Activated CD8-positive, alpha-beta memory T cell treated with anti-CD3 and anti-CD28 coated beads, Interleukin-2, amount 10 ng/mL, durations not matched to agents 7 days and 5 days (primary cell): ENCODE measurements at regions not wholly inside any gene's neighbourhood (a gene's known extent, or its start where the extent isn't known, plus 50 kb on each side); places are given as distances from the start of the nearest gene placed in this dataset.
"Not testable (repeated sequence)": the region's sequence is repeated elsewhere in the genome, so short reads cannot be mapped to it uniquely, and the experiment has no call there.

Source experiments
- ATAC-seq: fragments of 150-1000 bp; cut with Tn5 transposase; one replicate; pipeline ENCODE4 v1.10.0; 2021; ENCODE audit warnings: moderate library complexity
- CTCF ChIA-PET: fragments of 350-600 bp; sonication (Branson Sonifier 250); formaldehyde crosslinking; loops from one replicate; lab custom pipeline; 2021; ENCODE audit warnings: antibody characterized with exemption; lab: Charles Lee
- DNase-seq: peaks from one replicate; pipeline ENCODE4 v3.0.0-alpha.2; 2020
- H3K27ac Mint-ChIP-seq: one replicate; pipeline ENCODE4 v1.8.0; 2021; ENCODE audit warnings: mild to moderate bottlenecking, mixed read lengths
- H3K27me3 Mint-ChIP-seq: one replicate; pipeline ENCODE4 v1.8.0; 2021; ENCODE audit warnings: mixed read lengths
- H3K36me3 Mint-ChIP-seq: one replicate; pipeline ENCODE4 v1.8.0; 2021; ENCODE audit warnings: mild to moderate bottlenecking, mixed read lengths
- H3K4me1 Mint-ChIP-seq: one replicate; pipeline ENCODE4 v1.8.0; 2021; ENCODE audit warnings: mixed read lengths
- H3K4me3 Mint-ChIP-seq: one replicate; pipeline ENCODE4 v1.8.0; 2021; ENCODE audit warnings: mild to moderate bottlenecking, moderate library complexity, mixed read lengths
- H3K9me3 Mint-ChIP-seq: one replicate; pipeline ENCODE4 v1.8.0; 2022; ENCODE audit warnings: low read depth, mixed read lengths

DNA sequence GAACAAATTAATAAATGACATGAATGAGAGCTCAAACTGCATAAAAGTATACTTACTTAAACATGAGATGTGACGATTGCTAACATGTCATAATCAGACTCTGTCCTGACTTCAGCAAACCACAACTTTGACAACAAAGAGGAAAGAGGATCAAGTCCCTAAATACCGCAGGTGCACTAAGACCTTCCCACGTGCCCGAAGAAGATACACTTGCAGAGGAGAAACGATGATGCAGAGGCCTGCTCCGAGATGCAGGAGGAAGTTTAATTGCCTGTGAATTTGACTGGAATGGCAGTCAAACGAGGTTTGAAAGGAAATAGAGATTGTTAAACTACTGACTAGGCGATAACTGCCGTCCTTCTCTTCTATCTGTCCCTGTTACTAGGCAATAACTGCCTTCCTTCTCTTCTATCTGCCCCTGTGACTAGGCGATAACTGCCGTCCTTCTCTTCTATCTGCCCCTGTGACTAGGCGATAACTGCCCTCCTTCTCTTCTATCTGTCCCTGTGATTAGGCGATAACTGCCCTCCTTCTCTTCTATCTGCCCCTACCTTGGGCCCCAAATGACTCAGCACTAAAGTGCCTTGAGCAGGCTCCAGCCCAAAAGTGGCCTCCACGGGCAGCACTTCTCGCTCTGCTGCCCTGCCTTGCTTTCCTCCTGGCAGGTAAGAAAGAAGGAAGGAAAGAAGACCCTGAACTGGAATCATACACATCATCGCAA, 2226.0 kb upstream of the DEFB115 start:
- ATAC-seq, CTCF ChIA-PET, H3K4me1 Mint-ChIP-seq, DNase-seq, H3K27me3 Mint-ChIP-seq, H3K36me3 Mint-ChIP-seq, H3K4me3 Mint-ChIP-seq, H3K27ac Mint-ChIP-seq: not testable (repeated sequence)
- peaks cover 16% of the 10 kb centered on the region for H3K9me3 Mint-ChIP-seq

- H3K27ac Mint-ChIP-seq, H3K4me1 Mint-ChIP-seq, H3K27me3 Mint-ChIP-seq, CTCF ChIA-PET, H3K36me3 Mint-ChIP-seq, DNase-seq, ATAC-seq, H3K4me3 Mint-ChIP-seq: not testable (repeated sequence)
- peaks cover 14% of the 10 kb centered on the region for H3K9me3 Mint-ChIP-seq
Measured at GRCh38 chr20:29044239-29044638, 2213.2 kb upstream of the DEFB115 start.

DNA sequence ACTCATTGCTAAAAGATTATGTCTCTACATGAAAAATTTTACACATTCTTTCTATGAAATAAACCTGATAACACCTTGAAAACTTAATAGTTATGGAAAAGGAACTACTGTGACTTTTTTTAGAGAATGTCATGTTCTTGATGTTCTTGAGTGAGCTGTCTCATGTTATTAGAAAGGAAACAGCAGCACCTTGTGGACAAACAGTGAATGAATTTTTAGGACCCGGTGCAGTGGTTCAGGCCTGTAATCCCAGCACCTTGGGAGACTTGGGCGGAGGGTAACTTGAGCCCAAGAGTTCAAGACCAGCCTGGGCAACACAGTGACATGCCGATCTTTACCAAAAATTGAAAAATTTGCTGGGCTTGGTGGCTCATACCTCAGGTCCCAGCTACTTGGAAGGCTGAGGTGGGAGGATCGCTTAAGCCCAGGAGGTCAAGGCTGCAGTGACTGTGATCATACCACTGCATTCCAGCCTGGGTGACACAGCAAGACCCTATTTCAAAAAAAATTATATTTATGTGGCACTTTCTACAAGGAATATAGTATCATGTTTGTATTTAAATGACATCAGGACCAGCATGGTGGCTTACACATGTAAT, 2207.4 kb upstream of the DEFB115 start:
- ATAC-seq, H3K4me3 Mint-ChIP-seq, H3K27me3 Mint-ChIP-seq, H3K4me1 Mint-ChIP-seq, H3K9me3 Mint-ChIP-seq, H3K36me3 Mint-ChIP-seq, CTCF ChIA-PET, H3K27ac Mint-ChIP-seq, DNase-seq: not testable (repeated sequence)

DNA sequence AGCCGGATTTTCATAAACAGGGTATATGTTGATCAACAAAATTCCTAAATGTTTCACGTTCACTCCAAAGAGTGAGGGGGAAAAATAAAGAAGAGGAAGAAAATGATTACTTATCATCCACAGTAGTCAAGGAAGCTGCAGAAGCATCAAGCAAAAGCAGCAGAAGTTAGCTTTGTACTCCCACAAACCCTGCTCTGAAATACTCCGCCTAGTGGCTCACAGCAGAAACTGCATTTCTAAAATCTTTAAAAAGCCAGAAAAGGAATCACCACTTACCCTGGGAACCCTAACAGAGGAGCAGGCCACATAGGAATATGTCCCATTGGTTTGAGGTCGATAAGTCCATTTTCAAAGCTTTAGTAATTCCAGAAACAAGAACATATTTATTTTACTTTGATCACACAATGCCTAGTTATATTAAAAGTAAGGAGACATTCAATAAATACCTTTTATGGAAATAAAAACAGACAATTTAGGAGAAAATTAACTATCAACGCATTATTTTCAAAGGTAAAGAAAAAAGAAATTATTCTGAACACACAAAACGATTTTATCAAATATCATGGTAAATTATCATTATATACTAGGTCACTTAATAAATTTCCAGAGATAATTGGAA, 2199.5 kb upstream of the DEFB115 start:
- H3K9me3 Mint-ChIP-seq: peaks cover 17% of the 10 kb centered on the region
- H3K27ac Mint-ChIP-seq, H3K4me3 Mint-ChIP-seq, H3K36me3 Mint-ChIP-seq, DNase-seq, H3K4me1 Mint-ChIP-seq, ATAC-seq, CTCF ChIA-PET, H3K27me3 Mint-ChIP-seq: not testable (repeated sequence)

GRCh38 chr20:29062451-29062850, 2195.0 kb upstream of the DEFB115 start:
- H3K4me1 Mint-ChIP-seq, H3K36me3 Mint-ChIP-seq, DNase-seq, CTCF ChIA-PET, ATAC-seq, H3K27me3 Mint-ChIP-seq, H3K4me3 Mint-ChIP-seq, H3K27ac Mint-ChIP-seq: not testable (repeated sequence)
- peaks cover 16% of the 10 kb centered on the region for H3K9me3 Mint-ChIP-seq

DNA sequence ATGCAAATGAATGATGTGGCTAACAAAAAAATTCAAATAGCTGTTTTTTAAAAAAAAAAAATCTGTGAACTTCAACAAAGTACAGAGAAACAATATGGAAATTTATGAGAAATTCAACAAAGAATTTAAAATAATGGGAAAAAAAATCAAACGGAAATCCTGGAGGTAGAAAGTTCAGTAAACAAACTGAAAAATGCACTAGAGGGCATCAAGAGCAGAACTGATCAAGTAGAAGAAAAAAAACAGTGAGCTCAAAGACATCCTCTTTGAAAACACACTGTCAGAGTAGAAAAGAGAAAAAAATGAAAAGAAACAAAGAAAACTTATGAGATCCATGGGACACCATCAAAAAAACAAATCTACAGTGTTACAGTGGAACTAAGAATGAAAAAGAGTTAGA, 2191.1 kb upstream of the DEFB115 start:
- H3K27ac Mint-ChIP-seq, H3K36me3 Mint-ChIP-seq, DNase-seq, H3K4me1 Mint-ChIP-seq, CTCF ChIA-PET, ATAC-seq, H3K27me3 Mint-ChIP-seq, H3K4me3 Mint-ChIP-seq: not testable (repeated sequence)
- H3K9me3 Mint-ChIP-seq: peaks cover 16% of the 10 kb centered on the region

DNA sequence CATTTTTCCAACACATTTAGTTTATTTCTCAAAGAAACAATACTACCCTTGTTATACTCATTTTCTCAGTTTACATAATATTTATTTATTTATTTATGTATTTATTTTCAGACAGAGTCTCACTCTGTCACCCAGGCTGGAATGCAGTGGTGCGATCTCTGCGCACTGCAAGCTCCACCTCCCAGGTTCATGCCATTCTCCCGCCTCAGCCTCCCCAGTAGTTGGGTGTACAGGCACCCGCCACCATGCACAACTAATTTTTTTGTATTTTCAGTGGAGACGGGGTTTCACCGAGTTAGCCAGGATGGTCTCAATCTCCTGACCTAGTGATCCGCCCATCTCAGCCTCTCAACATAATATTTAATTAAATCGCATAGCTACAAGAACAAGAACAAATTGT, 2183.8 kb upstream of the DEFB115 start:
- H3K27ac Mint-ChIP-seq, DNase-seq, H3K4me3 Mint-ChIP-seq, H3K27me3 Mint-ChIP-seq, H3K9me3 Mint-ChIP-seq, ATAC-seq, H3K36me3 Mint-ChIP-seq, CTCF ChIA-PET, H3K4me1 Mint-ChIP-seq: not testable (repeated sequence)

DNA sequence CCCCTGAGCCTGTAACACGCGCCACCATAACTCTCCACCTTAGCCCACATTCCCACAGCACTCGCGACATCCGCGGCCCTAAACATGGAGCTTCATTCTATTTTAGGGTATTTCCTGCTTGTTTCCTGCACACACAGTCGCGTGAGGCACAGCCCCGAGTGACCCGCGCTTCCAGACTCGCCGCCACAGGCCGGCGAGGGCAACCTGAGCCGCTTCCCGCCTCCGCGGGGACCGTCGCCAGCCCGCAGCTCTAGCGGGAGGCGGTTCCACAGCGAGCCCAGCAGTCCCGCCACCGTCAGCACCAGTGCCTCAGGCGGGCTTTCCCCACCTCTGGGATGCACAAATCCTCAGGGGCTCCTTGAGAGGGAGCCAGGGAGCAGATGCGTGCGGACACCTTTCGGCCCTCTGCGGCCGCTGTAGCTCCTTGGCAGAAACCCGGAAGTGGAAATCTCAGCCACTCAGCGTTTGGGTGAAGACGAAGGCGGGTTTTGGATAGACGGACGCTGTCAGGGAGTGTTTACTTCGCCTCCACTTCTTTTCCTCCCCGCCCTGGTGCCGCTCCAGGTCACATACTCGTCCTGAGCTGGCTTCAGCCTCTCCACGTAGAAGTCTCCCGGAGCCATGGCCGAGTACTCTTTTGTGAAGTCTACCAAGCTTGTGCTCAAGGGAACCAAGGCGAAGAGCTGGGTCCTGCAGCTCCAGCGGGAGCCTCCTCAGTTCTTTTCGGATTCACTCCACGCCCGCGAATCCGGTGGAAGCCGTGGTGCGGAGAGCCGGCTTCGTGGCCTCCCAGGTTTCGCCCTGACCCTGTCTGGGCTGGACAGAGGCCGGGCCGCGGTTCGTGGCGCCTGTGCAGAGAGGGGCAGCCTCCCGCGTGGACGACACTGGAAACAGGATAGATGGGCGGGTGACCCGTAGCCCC, 2177.4 kb upstream of the DEFB115 start:
- Mint-ChIP-seq H3K9me3 (peaks cover 23% of the 10 kb centered on the region), H3K4me3 (peak overlapping the region; percentile 69), H3K27ac (peak overlapping the region; percentile 58), H3K27me3 (no peaks in the 10 kb centered on the region), H3K4me1 (no peaks in the 10 kb centered on the region), H3K36me3 (no peaks in the 10 kb centered on the region)
- peak; percentile 76 for ATAC-seq
- CTCF ChIA-PET: no interaction called here
- DNase-seq: peak; percentile 51

DNA sequence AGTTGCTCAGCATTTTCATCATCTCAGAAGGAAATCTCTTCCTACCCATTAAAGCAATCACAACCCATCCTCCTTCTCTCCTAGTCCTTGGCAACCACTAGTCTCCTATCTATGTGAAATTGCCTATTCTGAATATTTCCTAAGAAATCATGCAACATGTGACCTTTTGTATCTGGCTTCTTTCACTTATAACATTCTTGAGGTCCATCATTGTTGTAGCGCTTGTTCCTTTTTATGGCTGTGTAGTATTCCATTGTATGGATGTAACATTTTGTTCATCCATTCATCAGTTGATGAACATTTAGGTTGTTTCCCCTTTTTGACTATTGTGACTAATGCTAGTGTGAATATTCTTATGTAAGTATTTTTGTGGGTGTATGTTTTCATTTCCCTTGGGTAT, 2175.8 kb upstream of the DEFB115 start:
- ATAC-seq, CTCF ChIA-PET, DNase-seq, H3K27ac Mint-ChIP-seq, H3K36me3 Mint-ChIP-seq, H3K4me1 Mint-ChIP-seq, H3K27me3 Mint-ChIP-seq, H3K4me3 Mint-ChIP-seq: not testable (repeated sequence)
- H3K9me3 Mint-ChIP-seq: peaks cover 28% of the 10 kb centered on the region

GRCh38 chr20:29085625-29086024, 2171.8 kb upstream of the DEFB115 start:
- H3K27ac Mint-ChIP-seq: no peak overlapping the region
- H3K36me3 Mint-ChIP-seq: no peaks in the 10 kb centered on the region
- DNase-seq: no peak
- H3K4me1 Mint-ChIP-seq: peaks cover 2% of the 10 kb centered on the region
- H3K4me3 Mint-ChIP-seq: no peak overlapping the region
- ATAC-seq: no peak
- H3K9me3 Mint-ChIP-seq: peaks cover 22% of the 10 kb centered on the region
- no peaks in the 10 kb centered on the region for H3K27me3 Mint-ChIP-seq
- CTCF ChIA-PET: no interaction called here

GRCh38 chr20:29086145-29086718, 2171.2 kb upstream of the DEFB115 start:
- peaks cover 24% of the 10 kb centered on the region for H3K9me3 Mint-ChIP-seq
- H3K4me3 Mint-ChIP-seq, H3K27ac Mint-ChIP-seq, H3K36me3 Mint-ChIP-seq, CTCF ChIA-PET, H3K27me3 Mint-ChIP-seq, DNase-seq, H3K4me1 Mint-ChIP-seq, ATAC-seq: not testable (repeated sequence)

DNA sequence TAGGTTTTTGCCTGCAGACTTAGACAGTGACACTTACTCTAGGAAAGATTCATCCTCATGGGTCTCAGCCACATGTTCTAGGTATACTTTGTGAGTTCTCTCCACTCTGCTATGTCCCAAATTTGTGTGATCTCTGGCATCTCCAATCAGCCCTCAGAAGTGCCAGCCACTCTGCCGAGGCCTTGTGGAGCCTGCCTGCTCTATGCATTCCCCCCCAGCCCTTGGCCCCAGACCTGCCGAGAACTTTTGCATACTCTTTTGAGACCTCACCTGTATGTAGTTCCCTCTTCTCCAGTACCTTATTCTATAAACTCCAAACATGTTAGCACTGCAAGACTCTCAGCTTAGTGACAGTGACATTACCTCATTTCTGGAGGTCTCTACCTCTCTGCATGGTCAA, 2170.5 kb upstream of the DEFB115 start:
- Mint-ChIP-seq H3K27ac (no peak overlapping the region), H3K4me1 (peaks cover 2% of the 10 kb centered on the region), H3K9me3 (peaks cover 22% of the 10 kb centered on the region), H3K36me3 (no peaks in the 10 kb centered on the region), H3K4me3 (no peak overlapping the region), H3K27me3 (no peaks in the 10 kb centered on the region)
- CTCF ChIA-PET: no interaction called here
- no peak for ATAC-seq
- DNase-seq: no peak

DNA sequence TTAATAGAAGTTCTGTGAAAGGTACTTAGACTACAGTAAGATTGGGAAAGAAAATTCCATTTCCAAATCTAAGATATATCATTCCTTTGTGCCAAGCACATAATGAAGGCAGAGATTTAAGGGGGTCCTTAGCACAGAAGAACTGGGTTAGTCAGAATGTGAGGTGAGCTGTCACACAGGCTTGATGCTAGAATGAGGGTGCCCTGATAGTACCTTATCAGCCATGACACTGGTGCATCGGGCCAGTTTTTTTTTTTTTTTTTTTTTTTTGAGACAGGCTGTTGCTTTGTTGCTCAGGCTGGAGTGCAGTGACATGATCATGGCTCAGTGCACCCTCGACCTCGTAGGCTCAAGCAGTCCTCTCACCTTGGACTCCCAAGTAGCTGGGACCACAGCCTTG, 2169.6 kb upstream of the DEFB115 start:
- H3K27ac Mint-ChIP-seq, ATAC-seq, H3K4me3 Mint-ChIP-seq, H3K4me1 Mint-ChIP-seq, DNase-seq, H3K27me3 Mint-ChIP-seq, H3K36me3 Mint-ChIP-seq, CTCF ChIA-PET: not testable (repeated sequence)
- H3K9me3 Mint-ChIP-seq: peaks cover 22% of the 10 kb centered on the region
